SK-N-SH (cell line): ENCODE measurements at regions not wholly inside any gene's neighbourhood (a gene's known extent, or its start where the extent isn't known, plus 50 kb on each side); places are given as distances from the start of the nearest gene placed in this dataset.

Experiments used
- CTCF ChIA-PET: fragments of 300-600, 350-600 bp; formaldehyde crosslinking; extraction: SDS; loops from one replicate; lab custom pipeline; 2021; lab: Yijun Ruan, JAX
- POLR2A ChIA-PET: fragments of 350-600 bp; sonication (Branson Sonifier 250); formaldehyde crosslinking; extraction: SDS; loops from one replicate; lab custom pipeline; 2020; ENCODE audit warnings: antibody characterized with exemption, inconsistent platforms; lab: Yijun Ruan, JAX
- DNase-seq: peaks from one replicate; pipeline ENCODE4 v3.0.0; 2012
- H2AFZ ChIP-seq: fragments of 200-600 bp; sonication (generic); 2 replicates; pipeline ENCODE4 v1.8.1; 2016; ENCODE audit warnings: antibody characterized with exemption, mild to moderate bottlenecking, low read depth
- H3F3A ChIP-seq: fragments of 200-600 bp; sonication (generic); replicated peaks from 2 replicates; pipeline ENCODE3; 2016; ENCODE audit warnings: antibody characterized with exemption, mild to moderate bottlenecking; ENCODE audit not compliant: insufficient read depth
- H3K27ac ChIP-seq, 2 experiments: fragments of 200-500 bp in 1 of 2; fragments of 200-600 bp in 1 of 2; sonication (Bioruptor generic) in 1 of 2; sonication (generic), shearing (Covaris generic) in 1 of 2; 2 replicates each; pipeline versions ENCODE4 v1.5.1 to v1.6.1; 2014 to 2016; ENCODE audit warnings: low read depth in 2 of 2, inconsistent platforms in 1 of 2, low read length in 1 of 2, mild to moderate bottlenecking in 1 of 2, mixed read lengths in 1 of 2
- H3K27me3 ChIP-seq: fragments of 200-600 bp; sonication (generic), shearing (Covaris generic); 2 replicates; pipeline ENCODE4 v1.6.1; 2016; ENCODE audit warnings: mixed run types; ENCODE audit not compliant: insufficient read depth
- H3K36me3 ChIP-seq, 2 experiments: fragments of 200-500 bp in 1 of 2; fragments of 200-600 bp in 1 of 2; sonication (Bioruptor generic) in 1 of 2; sonication (generic) in 1 of 2; replicated peaks in 1 of 2; 2 replicates each; pipeline versions ENCODE3 to v1.5.1; 2014 to 2016; ENCODE audit warnings: low read length in 1 of 2, mild to moderate bottlenecking in 1 of 2; ENCODE audit not compliant: insufficient read depth in 2 of 2, control insufficient read depth in 1 of 2
- H3K4me1 ChIP-seq, 2 experiments: fragments of 200-500 bp in 1 of 2; fragments of 200-600 bp in 1 of 2; sonication (Bioruptor generic) in 1 of 2; sonication (generic), shearing (Covaris generic) in 1 of 2; 2 replicates each; pipeline versions ENCODE4 v1.5.1 to v1.6.1; 2014 to 2016; ENCODE audit warnings: low read depth in 1 of 2, low read length in 1 of 2, mixed run types in 1 of 2; ENCODE audit not compliant: insufficient read depth in 2 of 2, control insufficient read depth in 1 of 2
- H3K4me2 ChIP-seq: fragments of 200-600 bp; sonication (generic), shearing (Covaris generic); 2 replicates; pipeline ENCODE4 v1.6.1; 2017; ENCODE audit warnings: mixed run types
- H3K4me3 ChIP-seq, 2 experiments: fragments of 200-500 bp in 1 of 2; fragments of 200-600 bp in 1 of 2; sonication (Bioruptor generic) in 1 of 2; sonication (generic), shearing (Covaris generic) in 1 of 2; 2 replicates each; pipeline versions ENCODE4 v1.5.1 to v1.8.1; 2014 to 2016; ENCODE audit warnings: low read depth in 2 of 2, inconsistent platforms in 1 of 2, low read length in 1 of 2, mild to moderate bottlenecking in 1 of 2, mixed read lengths in 1 of 2, moderate library complexity in 1 of 2
- H3K79me2 ChIP-seq: fragments of 200-600 bp; sonication (generic); 2 replicates; pipeline ENCODE4 v1.8.1; 2017; ENCODE audit warnings: mild to moderate bottlenecking; ENCODE audit not compliant: insufficient read depth
- H3K9ac ChIP-seq: fragments of 200-600 bp; sonication (generic); 2 replicates; pipeline ENCODE4 v1.6.1; 2017; ENCODE audit warnings: mixed run types
- H3K9me2 ChIP-seq: fragments of 200-600 bp; sonication (generic); 2 replicates; pipeline ENCODE4 v1.6.1; 2017; ENCODE audit warnings: mixed run types
- H3K9me3 ChIP-seq: fragments of 200-600 bp; sonication (generic); 2 replicates; pipeline ENCODE4 v1.6.1; 2017; ENCODE audit warnings: mixed run types, mild to moderate bottlenecking, moderate library complexity
- H4K20me1 ChIP-seq: fragments of 200-600 bp; sonication (generic); 2 replicates; pipeline ENCODE4 v1.6.1; 2017; ENCODE audit warnings: mild to moderate bottlenecking, mixed run types; ENCODE audit not compliant: insufficient read depth
- EZH2phosphoT487 ChIP-seq: fragments of 200-600 bp; sonication (generic); IDR thresholded peaks from 2 replicates; pipeline ENCODE4 v1.6.1; 2017; ENCODE audit warnings: low read depth, mixed run types, mild to moderate bottlenecking, antibody characterized with exemption, moderate library complexity, borderline replicate concordance
- FOSL2 ChIP-seq: IDR thresholded peaks from 2 replicates; pipeline ENCODE4 v1.4.0; 2012; ENCODE audit warnings: low read depth, mild to moderate bottlenecking, moderate library complexity, borderline replicate concordance
- FOXM1 ChIP-seq: IDR thresholded peaks from 2 replicates; pipeline ENCODE4 v1.4.0; 2012; ENCODE audit warnings: low read depth, mild to moderate bottlenecking
- GABPA ChIP-seq: IDR thresholded peaks from 2 replicates; pipeline ENCODE4 v1.4.0; 2012; ENCODE audit warnings: low read depth, mild to moderate bottlenecking
- GATA2 ChIP-seq: sonication (generic); formaldehyde crosslinking; IDR thresholded peaks from 2 replicates; pipeline ENCODE4 v1.5.0; 2020; ENCODE audit warnings: mild to moderate bottlenecking, missing genetic modification reagents
- NFIC ChIP-seq: IDR thresholded peaks from 2 replicates; pipeline ENCODE4 v1.4.0; 2012; ENCODE audit warnings: borderline replicate concordance
- POLR2AphosphoS5 ChIP-seq: IDR thresholded peaks from 2 replicates; pipeline ENCODE4 v1.6.1; 2012; ENCODE audit warnings: low read depth, low read length
- RFX5 ChIP-seq: IDR thresholded peaks from 2 replicates; pipeline ENCODE4 v1.6.1; 2012; ENCODE audit warnings: mild to moderate bottlenecking, improper control_type of control experiment, low read length
- RXRA ChIP-seq: IDR thresholded peaks from 2 replicates; pipeline ENCODE4 v1.4.0; 2012; ENCODE audit warnings: low read depth, mild to moderate bottlenecking, borderline replicate concordance
- SIN3A ChIP-seq: IDR thresholded peaks from 2 replicates; pipeline ENCODE4 v1.6.1; 2012; ENCODE audit warnings: low read depth, mild to moderate bottlenecking, low read length, moderate library complexity, borderline replicate concordance
- SMC3 ChIP-seq: IDR thresholded peaks from 2 replicates; pipeline ENCODE4 v1.6.1; 2012; ENCODE audit warnings: low read depth, low read length, improper control_type of control experiment
- TAF1 ChIP-seq: IDR thresholded peaks from 2 replicates; pipeline ENCODE4 v1.6.1; 2012; ENCODE audit warnings: low read depth, mild to moderate bottlenecking, low read length, moderate library complexity, borderline replicate concordance
- TEAD4 ChIP-seq: IDR thresholded peaks from 2 replicates; pipeline ENCODE4 v1.4.0; 2012; ENCODE audit warnings: mild to moderate bottlenecking, borderline replicate concordance; ENCODE audit not compliant: insufficient read depth
- WGBS: methylation state at CpG from one replicate; pipeline ENCODE4 v1.1.6; 2017; ENCODE audit warnings: low lambda C conversion rate; 5-methylcytosine and 5-hydroxymethylcytosine counted together
- TF ChIP-seq, protein P1 (sequence below): IDR thresholded peaks from 2 replicates; pipeline ENCODE4 v1.4.0; 2012; ENCODE audit warnings: low read depth, borderline replicate concordance
- TF ChIP-seq, protein P2 (sequence below): IDR thresholded peaks from 2 replicates; pipeline ENCODE4 v1.4.0; 2012; ENCODE audit warnings: low read depth
- TF ChIP-seq, protein P3 (sequence below): fragments of 150-350 bp; IDR thresholded peaks from 2 replicates; pipeline ENCODE4 v1.6.1; 2016; ENCODE audit warnings: mild to moderate bottlenecking, low read depth, low read length
- TF ChIP-seq, protein P4 (sequence below): fragments of 200-600 bp; sonication (generic); IDR thresholded peaks from 2 replicates; pipeline ENCODE4 v1.6.1; 2017; ENCODE audit warnings: antibody characterized with exemption, mild to moderate bottlenecking, moderate library complexity
- TF ChIP-seq, protein P5 (sequence below): fragments of 150-350 bp; IDR thresholded peaks from 2 replicates; pipeline ENCODE4 v1.6.1; 2017; ENCODE audit warnings: antibody characterized with exemption, low read length, low read depth, borderline replicate concordance
- TF ChIP-seq, protein P6 (sequence below): IDR thresholded peaks from 2 replicates; pipeline ENCODE4 v1.4.0; 2012; ENCODE audit warnings: low read depth, borderline replicate concordance

DNA sequence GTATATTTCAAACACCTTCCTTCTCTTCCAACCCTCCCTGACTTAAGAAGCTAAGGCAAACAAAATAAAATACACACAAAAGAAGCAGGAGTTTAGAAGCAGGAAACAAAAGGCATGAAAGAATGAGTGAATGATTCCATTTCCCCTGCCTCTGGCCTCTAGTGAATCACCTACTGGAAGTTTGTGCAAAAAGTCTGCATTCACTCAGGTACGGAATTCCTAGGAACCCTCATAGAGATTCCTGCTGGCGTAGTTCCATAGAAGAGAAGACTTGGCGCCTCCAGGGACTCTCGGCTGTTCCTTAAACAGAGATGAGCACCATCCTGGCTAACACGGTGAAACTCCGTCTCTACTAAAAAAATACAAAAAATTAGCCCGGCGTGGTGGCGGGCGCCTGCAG, 125.9 kb upstream of the TBL1X start:
- Histone ChIP-seq H3K4me1 (peaks cover 12 to 18% of the 10 kb centered on the region in 2 experiments; a peak in 3 of 4 replicates), H3K4me2 (no peak overlapping the region), H3K4me3 (no peak overlapping the region), H2AFZ (no peak overlapping the region), H3K36me3 (no peaks in the 10 kb centered on the region), H3K9me2 (no peaks in the 10 kb centered on the region), H4K20me1 (no peaks in the 10 kb centered on the region), H3K27me3 (0 out of 2 replicates have a peak, but pooled peaks cover 5% of the 10 kb centered on the region), H3K27ac (no peak overlapping the region), H3F3A (no peaks in the 10 kb centered on the region), H3K79me2 (no peaks in the 10 kb centered on the region), H3K9me3 (no peaks in the 10 kb centered on the region), H3K9ac (no peak overlapping the region)
- WGBS, result 65% methylated on average over 10 of the region's 10 CpGs
- no peak for DNase-seq
- ChIA-PET POLR2A (no interaction called here), CTCF (no interaction called here)
- TF ChIP-seq RXRA, result no peak
- no peak for TF ChIP-seq SMC3
- TF ChIP-seq TEAD4, result no peak
- TF ChIP-seq TAF1, result no peak
- no peak for TF ChIP-seq GABPA

DNA sequence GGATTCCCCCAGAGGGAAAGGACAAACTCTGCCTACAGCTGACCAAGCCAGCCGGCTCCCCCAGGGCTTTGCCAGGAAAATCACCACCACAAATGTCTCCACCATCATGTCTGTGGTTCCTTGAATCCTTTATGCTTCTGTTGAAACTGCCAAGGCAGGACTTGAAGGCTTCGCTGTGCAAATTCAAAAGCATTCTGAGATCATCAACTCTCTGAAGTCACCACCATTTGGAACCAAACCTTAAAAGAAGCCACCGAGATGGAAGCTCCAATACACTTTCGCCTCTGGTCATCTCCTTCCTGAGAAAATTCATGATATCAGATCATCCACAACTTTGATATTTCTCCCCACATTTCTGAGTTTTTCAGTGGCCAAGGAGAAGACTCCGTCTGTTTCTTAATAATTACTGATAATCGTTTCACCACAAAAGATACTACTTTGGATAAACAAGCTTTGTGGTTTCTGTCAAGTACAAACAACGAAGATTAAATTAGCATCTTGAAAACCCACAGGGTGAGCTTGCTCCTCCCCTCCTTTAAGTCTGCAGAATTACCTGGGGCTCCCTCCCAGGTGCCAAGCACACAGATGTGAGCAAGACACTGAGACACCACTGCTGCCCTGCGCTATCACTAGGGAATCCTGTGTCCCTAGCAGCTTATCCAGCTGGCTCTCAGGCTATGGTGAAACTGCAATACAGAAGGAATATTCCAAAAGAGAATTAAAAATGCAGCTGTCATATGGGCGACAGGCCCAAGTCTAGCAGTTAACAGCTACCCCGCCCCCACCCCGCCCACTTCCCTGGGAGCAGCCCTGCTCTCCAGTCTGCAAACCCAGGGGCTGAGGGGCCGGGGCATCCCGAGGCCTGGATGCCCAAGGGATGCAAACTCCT, 125.0 kb upstream of the TBL1X start:
- Histone ChIP-seq H3K9ac (no peak overlapping the region), H3K4me2 (no peak overlapping the region), H4K20me1 (no peaks in the 10 kb centered on the region), H3K36me3 (no peaks in the 10 kb centered on the region), H3K9me3 (no peaks in the 10 kb centered on the region), H3K27me3 (no peaks in the 10 kb centered on the region), H3F3A (no peaks in the 10 kb centered on the region), H3K79me2 (no peaks in the 10 kb centered on the region), H3K9me2 (no peaks in the 10 kb centered on the region), H3K4me1 (peaks cover 12 to 18% of the 10 kb centered on the region in 2 experiments; a peak in 3 of 4 replicates), H3K4me3 (no peak overlapping the region), H3K27ac (no peak overlapping the region; a peak in 1 of 4 replicates), H2AFZ (no peak overlapping the region)
- ChIA-PET CTCF (no interaction called here), POLR2A (no interaction called here)
- 50% methylated on average over 11 of the region's 13 CpGs for WGBS
- DNase-seq, result no peak
- TF ChIP-seq GATA2 (CRISPR knock-in tag), result no peak
- TF ChIP-seq, protein P1, sequence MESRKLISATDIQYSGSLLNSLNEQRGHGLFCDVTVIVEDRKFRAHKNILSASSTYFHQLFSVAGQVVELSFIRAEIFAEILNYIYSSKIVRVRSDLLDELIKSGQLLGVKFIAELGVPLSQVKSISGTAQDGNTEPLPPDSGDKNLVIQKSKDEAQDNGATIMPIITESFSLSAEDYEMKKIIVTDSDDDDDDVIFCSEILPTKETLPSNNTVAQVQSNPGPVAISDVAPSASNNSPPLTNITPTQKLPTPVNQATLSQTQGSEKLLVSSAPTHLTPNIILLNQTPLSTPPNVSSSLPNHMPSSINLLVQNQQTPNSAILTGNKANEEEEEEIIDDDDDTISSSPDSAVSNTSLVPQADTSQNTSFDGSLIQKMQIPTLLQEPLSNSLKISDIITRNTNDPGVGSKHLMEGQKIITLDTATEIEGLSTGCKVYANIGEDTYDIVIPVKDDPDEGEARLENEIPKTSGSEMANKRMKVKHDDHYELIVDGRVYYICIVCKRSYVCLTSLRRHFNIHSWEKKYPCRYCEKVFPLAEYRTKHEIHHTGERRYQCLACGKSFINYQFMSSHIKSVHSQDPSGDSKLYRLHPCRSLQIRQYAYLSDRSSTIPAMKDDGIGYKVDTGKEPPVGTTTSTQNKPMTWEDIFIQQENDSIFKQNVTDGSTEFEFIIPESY, result no peak
- no peak for TF ChIP-seq TEAD4
- no peak for TF ChIP-seq FOSL2
- TF ChIP-seq POLR2AphosphoS5, result no peak
- no peak for TF ChIP-seq NFIC
- TF ChIP-seq, protein P2, sequence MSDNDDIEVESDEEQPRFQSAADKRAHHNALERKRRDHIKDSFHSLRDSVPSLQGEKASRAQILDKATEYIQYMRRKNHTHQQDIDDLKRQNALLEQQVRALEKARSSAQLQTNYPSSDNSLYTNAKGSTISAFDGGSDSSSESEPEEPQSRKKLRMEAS, result no peak
- TF ChIP-seq FOXM1, result no peak
- TF ChIP-seq, protein P3, sequence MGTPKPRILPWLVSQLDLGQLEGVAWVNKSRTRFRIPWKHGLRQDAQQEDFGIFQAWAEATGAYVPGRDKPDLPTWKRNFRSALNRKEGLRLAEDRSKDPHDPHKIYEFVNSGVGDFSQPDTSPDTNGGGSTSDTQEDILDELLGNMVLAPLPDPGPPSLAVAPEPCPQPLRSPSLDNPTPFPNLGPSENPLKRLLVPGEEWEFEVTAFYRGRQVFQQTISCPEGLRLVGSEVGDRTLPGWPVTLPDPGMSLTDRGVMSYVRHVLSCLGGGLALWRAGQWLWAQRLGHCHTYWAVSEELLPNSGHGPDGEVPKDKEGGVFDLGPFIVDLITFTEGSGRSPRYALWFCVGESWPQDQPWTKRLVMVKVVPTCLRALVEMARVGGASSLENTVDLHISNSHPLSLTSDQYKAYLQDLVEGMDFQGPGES, result no peak
- TF ChIP-seq EZH2phosphoT487, result no peak
- TF ChIP-seq SIN3A, result no peak
- TF ChIP-seq, protein P4, sequence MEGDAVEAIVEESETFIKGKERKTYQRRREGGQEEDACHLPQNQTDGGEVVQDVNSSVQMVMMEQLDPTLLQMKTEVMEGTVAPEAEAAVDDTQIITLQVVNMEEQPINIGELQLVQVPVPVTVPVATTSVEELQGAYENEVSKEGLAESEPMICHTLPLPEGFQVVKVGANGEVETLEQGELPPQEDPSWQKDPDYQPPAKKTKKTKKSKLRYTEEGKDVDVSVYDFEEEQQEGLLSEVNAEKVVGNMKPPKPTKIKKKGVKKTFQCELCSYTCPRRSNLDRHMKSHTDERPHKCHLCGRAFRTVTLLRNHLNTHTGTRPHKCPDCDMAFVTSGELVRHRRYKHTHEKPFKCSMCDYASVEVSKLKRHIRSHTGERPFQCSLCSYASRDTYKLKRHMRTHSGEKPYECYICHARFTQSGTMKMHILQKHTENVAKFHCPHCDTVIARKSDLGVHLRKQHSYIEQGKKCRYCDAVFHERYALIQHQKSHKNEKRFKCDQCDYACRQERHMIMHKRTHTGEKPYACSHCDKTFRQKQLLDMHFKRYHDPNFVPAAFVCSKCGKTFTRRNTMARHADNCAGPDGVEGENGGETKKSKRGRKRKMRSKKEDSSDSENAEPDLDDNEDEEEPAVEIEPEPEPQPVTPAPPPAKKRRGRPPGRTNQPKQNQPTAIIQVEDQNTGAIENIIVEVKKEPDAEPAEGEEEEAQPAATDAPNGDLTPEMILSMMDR, result no peak
- TF ChIP-seq RXRA, result no peak
- TF ChIP-seq, protein P5, sequence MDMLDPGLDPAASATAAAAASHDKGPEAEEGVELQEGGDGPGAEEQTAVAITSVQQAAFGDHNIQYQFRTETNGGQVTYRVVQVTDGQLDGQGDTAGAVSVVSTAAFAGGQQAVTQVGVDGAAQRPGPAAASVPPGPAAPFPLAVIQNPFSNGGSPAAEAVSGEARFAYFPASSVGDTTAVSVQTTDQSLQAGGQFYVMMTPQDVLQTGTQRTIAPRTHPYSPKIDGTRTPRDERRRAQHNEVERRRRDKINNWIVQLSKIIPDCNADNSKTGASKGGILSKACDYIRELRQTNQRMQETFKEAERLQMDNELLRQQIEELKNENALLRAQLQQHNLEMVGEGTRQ, result no peak
- TF ChIP-seq RFX5, result no peak
- TF ChIP-seq, protein P6, sequence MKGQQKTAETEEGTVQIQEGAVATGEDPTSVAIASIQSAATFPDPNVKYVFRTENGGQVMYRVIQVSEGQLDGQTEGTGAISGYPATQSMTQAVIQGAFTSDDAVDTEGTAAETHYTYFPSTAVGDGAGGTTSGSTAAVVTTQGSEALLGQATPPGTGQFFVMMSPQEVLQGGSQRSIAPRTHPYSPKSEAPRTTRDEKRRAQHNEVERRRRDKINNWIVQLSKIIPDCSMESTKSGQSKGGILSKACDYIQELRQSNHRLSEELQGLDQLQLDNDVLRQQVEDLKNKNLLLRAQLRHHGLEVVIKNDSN, result no peak
